ENCODE measurements at regions not wholly inside any gene's neighbourhood (a gene's known extent, or its start where the extent isn't known, plus 50 kb on each side); places are given as distances from the start of the nearest gene placed in this dataset.

- no peak for TF ChIP-seq CTCF (IDR thresholded peaks at IDR 0.05)
These were observed 113.6 kb downstream of the GALC start for GRCh38 chr14:87879389-87879788.

GRCh38 chr14:87878959-87879358 lies 114.0 kb downstream of the GALC start:
- TF ChIP-seq CTCF (IDR thresholded peaks at IDR 0.05) = no peak

GRCh38 chr14:87877877-87878276 lies 115.1 kb downstream of the GALC start:
- no peak for TF ChIP-seq CTCF (IDR thresholded peaks at IDR 0.05)

GRCh38 chr14:87874676-87875075 lies 118.3 kb downstream of the GALC start:
- no peak for TF ChIP-seq CTCF (IDR thresholded peaks at IDR 0.05)

GRCh38 chr14:87873741-87874140 lies 119.2 kb downstream of the GALC start:
- no peak for TF ChIP-seq CTCF (IDR thresholded peaks at IDR 0.05)

GRCh38 chr14:87869619-87870583 lies 123.1 kb downstream of the GALC start:
- no peak for TF ChIP-seq CTCF (IDR thresholded peaks at IDR 0.05)

GRCh38 chr14:87868920-87869319 lies 124.1 kb downstream of the GALC start:
- no peak for TF ChIP-seq CTCF (IDR thresholded peaks at IDR 0.05)

All from LNCAP (cell line).